ENCODE measurements at regions not wholly inside any gene's neighbourhood (a gene's known extent, or its start where the extent isn't known, plus 50 kb on each side); places are given as distances from the start of the nearest gene placed in this dataset.

DNA sequence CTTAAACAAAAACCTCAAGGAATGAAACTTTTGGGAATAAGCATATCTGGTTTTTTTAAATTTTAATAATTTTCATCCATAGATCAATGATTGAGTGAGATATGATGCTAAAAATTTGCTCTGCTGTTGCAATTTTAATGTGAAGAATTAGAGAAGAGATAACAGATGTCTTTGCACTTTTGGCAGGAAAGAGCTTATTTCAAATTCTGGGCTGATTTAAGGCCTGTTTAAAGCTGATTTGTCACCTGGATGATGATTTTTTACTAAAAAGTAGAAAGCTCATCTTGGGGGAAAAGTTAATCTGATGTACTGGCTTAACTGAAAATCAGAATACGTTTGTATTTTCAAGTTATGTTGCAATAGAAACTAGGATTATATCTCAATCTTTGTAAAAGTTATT is 268.9 kb upstream of the NOVA1 start:
- DNase-seq (ENCODE audit: low read depth, low spot score): no peak
- no peak overlapping the region for H2AFZ ChIP-seq (ENCODE audit: control insufficient read depth, low read length)
- no peaks in the 10 kb centered on the region for H4K20me1 ChIP-seq (ENCODE audit: control insufficient read depth, extremely low read depth, insufficient read depth, low read length)
- H3K4me1 ChIP-seq (ENCODE audit: control insufficient read depth, extremely low read depth, insufficient read depth, low read length): no peaks in the 10 kb centered on the region
- no peak overlapping the region for H3K4me3 ChIP-seq (ENCODE audit: control insufficient read depth in 2 of 3, extremely low read depth in 1 of 3, insufficient read depth in 2 of 3, low read depth in 1 of 3, low read length in 3 of 3)
- no peaks in the 10 kb centered on the region for H3K79me2 ChIP-seq (ENCODE audit: control insufficient read depth, insufficient read depth, low read length)
- TF ChIP-seq, protein P1, sequence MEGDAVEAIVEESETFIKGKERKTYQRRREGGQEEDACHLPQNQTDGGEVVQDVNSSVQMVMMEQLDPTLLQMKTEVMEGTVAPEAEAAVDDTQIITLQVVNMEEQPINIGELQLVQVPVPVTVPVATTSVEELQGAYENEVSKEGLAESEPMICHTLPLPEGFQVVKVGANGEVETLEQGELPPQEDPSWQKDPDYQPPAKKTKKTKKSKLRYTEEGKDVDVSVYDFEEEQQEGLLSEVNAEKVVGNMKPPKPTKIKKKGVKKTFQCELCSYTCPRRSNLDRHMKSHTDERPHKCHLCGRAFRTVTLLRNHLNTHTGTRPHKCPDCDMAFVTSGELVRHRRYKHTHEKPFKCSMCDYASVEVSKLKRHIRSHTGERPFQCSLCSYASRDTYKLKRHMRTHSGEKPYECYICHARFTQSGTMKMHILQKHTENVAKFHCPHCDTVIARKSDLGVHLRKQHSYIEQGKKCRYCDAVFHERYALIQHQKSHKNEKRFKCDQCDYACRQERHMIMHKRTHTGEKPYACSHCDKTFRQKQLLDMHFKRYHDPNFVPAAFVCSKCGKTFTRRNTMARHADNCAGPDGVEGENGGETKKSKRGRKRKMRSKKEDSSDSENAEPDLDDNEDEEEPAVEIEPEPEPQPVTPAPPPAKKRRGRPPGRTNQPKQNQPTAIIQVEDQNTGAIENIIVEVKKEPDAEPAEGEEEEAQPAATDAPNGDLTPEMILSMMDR (optimal IDR thresholded peaks at IDR 0.05 in 1 of 3, IDR thresholded peaks at IDR 0.05 in 1 of 3, conservative IDR thresholded peaks at IDR 0.05 in 1 of 3; ENCODE audit: extremely low read depth in 1 of 3, insufficient read depth in 2 of 3, low read length in 3 of 3): no peak
- no peak overlapping the region for H3K27ac ChIP-seq (ENCODE audit: control insufficient read depth, insufficient read depth, low read length)
- H3K27me3 ChIP-seq (ENCODE audit: control insufficient read depth, extremely low read depth, insufficient read depth, low read length): no peaks in the 10 kb centered on the region
- no peaks in the 10 kb centered on the region for H3K36me3 ChIP-seq (ENCODE audit: control insufficient read depth in 2 of 2, extremely low read depth in 1 of 2, insufficient read depth in 2 of 2, low read length in 2 of 2)
- H3K9ac ChIP-seq (ENCODE audit: control insufficient read depth, extremely low read depth, insufficient read depth, low read length): no peak overlapping the region
- no peaks in the 10 kb centered on the region for H3K9me1 ChIP-seq (ENCODE audit: control insufficient read depth, extremely low read depth, insufficient read depth, low read length)
- no peaks in the 10 kb centered on the region for H3K9me3 ChIP-seq (ENCODE audit: control insufficient read depth, low read depth, low read length)
- no peak overlapping the region for H3K4me2 ChIP-seq (ENCODE audit: control insufficient read depth, extremely low read depth, insufficient read depth, low read depth, low read length)
- dilution Hi-C loops (cut with MboI; ENCODE audit: extremely low pct_ligation_motif_present, low sequenced_read_pairs): no loop called here
- FAIRE-seq: no peak

DNA sequence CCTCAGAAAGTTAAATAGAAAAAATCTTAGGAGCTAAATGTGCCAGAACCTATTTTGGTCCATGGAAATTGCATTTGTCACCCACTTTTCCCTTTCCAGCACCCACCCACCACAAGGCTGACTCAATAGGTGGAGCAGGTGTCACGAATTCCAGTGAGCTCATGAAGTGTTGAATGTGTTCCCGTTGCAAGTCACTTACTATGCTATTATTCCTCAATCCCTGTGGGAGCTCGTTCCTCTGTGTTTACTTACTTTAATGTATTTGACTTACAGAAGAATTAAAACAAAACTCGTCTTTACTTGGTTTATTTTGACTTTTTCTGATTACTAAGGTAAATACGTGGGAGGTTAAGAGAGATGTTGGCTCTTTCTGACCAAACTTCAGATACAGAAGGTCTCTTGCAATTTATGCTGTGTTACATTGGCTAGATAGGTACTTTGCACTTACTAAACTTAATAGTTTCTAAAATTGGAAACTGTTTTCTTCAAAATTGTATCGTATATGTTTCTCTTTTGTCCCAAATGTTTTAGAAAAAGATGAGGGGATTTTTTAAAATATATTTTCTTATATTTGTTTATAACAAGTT is 269.4 kb upstream of the NOVA1 start:
- no peak for TF ChIP-seq EZH2 (IDR thresholded peaks at IDR 0.05; ENCODE audit: low read length)
- TF ChIP-seq, protein P1 (optimal IDR thresholded peaks at IDR 0.05 in 1 of 3, IDR thresholded peaks at IDR 0.05 in 1 of 3, conservative IDR thresholded peaks at IDR 0.05 in 1 of 3; ENCODE audit: extremely low read depth in 1 of 3, insufficient read depth in 2 of 3, low read length in 3 of 3): no peak
- Histone ChIP-seq H3K27ac (ENCODE audit: control insufficient read depth, insufficient read depth, low read length) (no peak overlapping the region), H2AFZ (ENCODE audit: control insufficient read depth, low read length) (no peak overlapping the region), H4K20me1 (ENCODE audit: control insufficient read depth, extremely low read depth, insufficient read depth, low read length) (no peaks in the 10 kb centered on the region), H3K9ac (ENCODE audit: control insufficient read depth, extremely low read depth, insufficient read depth, low read length) (no peak overlapping the region), H3K4me1 (ENCODE audit: control insufficient read depth, extremely low read depth, insufficient read depth, low read length) (no peaks in the 10 kb centered on the region), H3K79me2 (ENCODE audit: control insufficient read depth, insufficient read depth, low read length) (no peaks in the 10 kb centered on the region), H3K27me3 (ENCODE audit: control insufficient read depth, extremely low read depth, insufficient read depth, low read length) (no peaks in the 10 kb centered on the region), H3K4me3 (ENCODE audit: control insufficient read depth in 2 of 3, extremely low read depth in 1 of 3, insufficient read depth in 2 of 3, low read depth in 1 of 3, low read length in 3 of 3) (no peak overlapping the region), H3K9me3 (ENCODE audit: control insufficient read depth, low read depth, low read length) (no peaks in the 10 kb centered on the region), H3K36me3 (ENCODE audit: control insufficient read depth in 2 of 2, extremely low read depth in 1 of 2, insufficient read depth in 2 of 2, low read length in 2 of 2) (no peaks in the 10 kb centered on the region), H3K9me1 (ENCODE audit: control insufficient read depth, extremely low read depth, insufficient read depth, low read length) (no peaks in the 10 kb centered on the region), H3K4me2 (ENCODE audit: control insufficient read depth, extremely low read depth, insufficient read depth, low read depth, low read length) (no peak overlapping the region)
- dilution Hi-C loops (cut with MboI; ENCODE audit: extremely low pct_ligation_motif_present, low sequenced_read_pairs): no loop called here
- DNase-seq (ENCODE audit: low read depth, low spot score): no peak
- no peak for FAIRE-seq

All from keratinocyte (primary cell).